ENCODE measurements at regions not wholly inside any gene's neighbourhood (a gene's known extent, or its start where the extent isn't known, plus 50 kb on each side); places are given as distances from the start of the nearest gene placed in this dataset.

DNA sequence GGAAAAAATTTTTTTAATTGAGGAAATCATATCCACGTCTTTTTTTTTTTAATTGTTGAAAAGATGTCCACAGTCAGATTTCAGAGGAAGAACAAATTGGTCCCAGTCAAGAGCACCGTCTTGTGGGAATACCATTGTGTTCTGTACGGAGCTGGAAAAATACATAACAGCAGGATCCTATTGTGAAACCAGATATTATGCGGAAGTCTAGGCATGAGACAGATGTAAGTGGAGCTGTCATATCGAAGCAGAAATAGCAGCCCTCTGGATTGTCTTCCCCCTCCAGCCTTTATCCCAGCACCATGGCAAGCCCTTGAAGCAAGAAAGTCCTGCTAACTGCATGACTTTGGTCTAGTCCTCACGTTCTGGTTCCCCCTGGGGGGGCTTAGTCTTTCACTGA lies 391.6 kb upstream of the ASIC2 start:
- Histone ChIP-seq H3K56ac (ENCODE audit: extremely low read depth, insufficient read depth, low read length) (no peak overlapping the region), H2BK120ac (ENCODE audit: low read depth, low read length) (no peak overlapping the region), H2BK20ac (ENCODE audit: low read depth, low read length) (no peak overlapping the region), H3K27me3 (ENCODE audit: control insufficient read depth, insufficient read depth, low read length) (no peaks in the 10 kb centered on the region), H3K4me1 (ENCODE audit: control insufficient read depth, insufficient read depth, low read length) (no peaks in the 10 kb centered on the region), H3K4ac (ENCODE audit: low read depth, low read length) (no peak overlapping the region), H3K9me3 (ENCODE audit: control insufficient read depth, insufficient read depth, low read length) (no peaks in the 10 kb centered on the region), H3K23ac (ENCODE audit: low read depth, low read length) (no peak overlapping the region), H2AFZ (replicated peaks; ENCODE audit: low read length, poor library complexity) (no peak overlapping the region), H4K20me1 (ENCODE audit: insufficient read depth, low read length) (no peaks in the 10 kb centered on the region), H3K79me1 (ENCODE audit: low read depth in 1 of 2, low read length in 2 of 2) (no peaks in the 10 kb centered on the region), H2AK9ac (replicated peaks; ENCODE audit: low read depth, low read length, poor library complexity) (no peak overlapping the region), H4K8ac (ENCODE audit: low read depth in 2 of 2, low read length in 2 of 2) (no peak overlapping the region), H3K9ac (ENCODE audit: low read depth, low read length) (no peak overlapping the region), H3K4me3 (ENCODE audit: insufficient read depth, low read depth, low read length) (no peak overlapping the region), H4K91ac (ENCODE audit: insufficient read depth, low read depth, low read length) (no peak overlapping the region), H3K14ac (replicated peaks; ENCODE audit: low read depth, low read length) (no peak overlapping the region), H2AK5ac (ENCODE audit: low read depth, low read length) (no peak overlapping the region), H3K9me1 (ENCODE audit: insufficient read depth, low read length) (no peaks in the 10 kb centered on the region), H2BK15ac (ENCODE audit: low read depth, low read length) (no peak overlapping the region), H3K27ac (ENCODE audit: insufficient read depth, low read length) (no peak overlapping the region), H3K36me3 (ENCODE audit: control insufficient read depth, insufficient read depth, low read length) (no peaks in the 10 kb centered on the region), H3K4me2 (ENCODE audit: low read depth, low read length) (no peak overlapping the region), H3K18ac (ENCODE audit: low read depth, low read length) (no peak overlapping the region), H2BK5ac (ENCODE audit: low read depth, low read length, poor library complexity, severe bottlenecking) (no peak overlapping the region), H4K5ac (ENCODE audit: low read depth, low read length) (no peak overlapping the region)
- CTCF ChIA-PET = no interaction called here
- no CpG with 5 or more reads among the region's 6 CpGs for WGBS, 2 experiments (ENCODE audit: extremely low coverage in 2 of 2, insufficient read length in 1 of 2)
- in situ Hi-C loops (cut with MboI; ENCODE audit: low sequenced_read_pairs) (no loop called here), intact Hi-C loops (cut with micrococcal nuclease) (no loop called here), dilution Hi-C loops (cut with HindIII; ENCODE audit: low sequenced_read_pairs, unreplicated experiment) (no loop called here)
- POLR2A ChIA-PET (ENCODE audit: unreplicated experiment) = no interaction called here
- DNase-seq (no peak), ATAC-seq (ENCODE audit: low read depth) (no peak)
- no peak for TF ChIP-seq FOS (IDR thresholded peaks at IDR 0.05; ENCODE audit: low read depth, low read length)
- no peak for TF ChIP-seq SMC3 (IDR thresholded peaks at IDR 0.05; ENCODE audit: low read depth, low read length)
- TF ChIP-seq, protein P1, sequence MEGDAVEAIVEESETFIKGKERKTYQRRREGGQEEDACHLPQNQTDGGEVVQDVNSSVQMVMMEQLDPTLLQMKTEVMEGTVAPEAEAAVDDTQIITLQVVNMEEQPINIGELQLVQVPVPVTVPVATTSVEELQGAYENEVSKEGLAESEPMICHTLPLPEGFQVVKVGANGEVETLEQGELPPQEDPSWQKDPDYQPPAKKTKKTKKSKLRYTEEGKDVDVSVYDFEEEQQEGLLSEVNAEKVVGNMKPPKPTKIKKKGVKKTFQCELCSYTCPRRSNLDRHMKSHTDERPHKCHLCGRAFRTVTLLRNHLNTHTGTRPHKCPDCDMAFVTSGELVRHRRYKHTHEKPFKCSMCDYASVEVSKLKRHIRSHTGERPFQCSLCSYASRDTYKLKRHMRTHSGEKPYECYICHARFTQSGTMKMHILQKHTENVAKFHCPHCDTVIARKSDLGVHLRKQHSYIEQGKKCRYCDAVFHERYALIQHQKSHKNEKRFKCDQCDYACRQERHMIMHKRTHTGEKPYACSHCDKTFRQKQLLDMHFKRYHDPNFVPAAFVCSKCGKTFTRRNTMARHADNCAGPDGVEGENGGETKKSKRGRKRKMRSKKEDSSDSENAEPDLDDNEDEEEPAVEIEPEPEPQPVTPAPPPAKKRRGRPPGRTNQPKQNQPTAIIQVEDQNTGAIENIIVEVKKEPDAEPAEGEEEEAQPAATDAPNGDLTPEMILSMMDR (conservative IDR thresholded peaks at IDR 0.05; ENCODE audit: low read depth, low read length) = no peak
- no peak for TF ChIP-seq MXI1 (IDR thresholded peaks at IDR 0.05; ENCODE audit: borderline replicate concordance, low read depth, low read length)
- TF ChIP-seq RCOR1 (IDR thresholded peaks at IDR 0.05; ENCODE audit: insufficient replicate concordance, low read length) = no peak
- TF ChIP-seq MAFK (IDR thresholded peaks at IDR 0.05; ENCODE audit: low read depth, low read length) = no peak
- no peak for TF ChIP-seq NFE2L2 (IDR thresholded peaks at IDR 0.05; ENCODE audit: low read depth, low read length)
- no peak for TF ChIP-seq RAD21 (IDR thresholded peaks at IDR 0.05; ENCODE audit: low read length)
- TF ChIP-seq MAZ (IDR thresholded peaks at IDR 0.05; ENCODE audit: borderline replicate concordance, low read depth, low read length) = no peak
- TF ChIP-seq, protein P2, sequence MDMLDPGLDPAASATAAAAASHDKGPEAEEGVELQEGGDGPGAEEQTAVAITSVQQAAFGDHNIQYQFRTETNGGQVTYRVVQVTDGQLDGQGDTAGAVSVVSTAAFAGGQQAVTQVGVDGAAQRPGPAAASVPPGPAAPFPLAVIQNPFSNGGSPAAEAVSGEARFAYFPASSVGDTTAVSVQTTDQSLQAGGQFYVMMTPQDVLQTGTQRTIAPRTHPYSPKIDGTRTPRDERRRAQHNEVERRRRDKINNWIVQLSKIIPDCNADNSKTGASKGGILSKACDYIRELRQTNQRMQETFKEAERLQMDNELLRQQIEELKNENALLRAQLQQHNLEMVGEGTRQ (IDR thresholded peaks at IDR 0.05; ENCODE audit: low read depth, low read length) = no peak
- no peak for TF ChIP-seq CEBPB (IDR thresholded peaks at IDR 0.05; ENCODE audit: low read depth, low read length)
- no peak for TF ChIP-seq CHD1 (IDR thresholded peaks at IDR 0.05; ENCODE audit: low read depth, low read length)
- no peak for TF ChIP-seq RFX5 (IDR thresholded peaks at IDR 0.05; ENCODE audit: low read depth, low read length)
- no TSS peak for BruUV-seq (replicated peaks)

All from IMR-90 (cell line).